ENCODE measurements at regions not wholly inside any gene's neighbourhood (a gene's known extent, or its start where the extent isn't known, plus 50 kb on each side); places are given as distances from the start of the nearest gene placed in this dataset.

DNA sequence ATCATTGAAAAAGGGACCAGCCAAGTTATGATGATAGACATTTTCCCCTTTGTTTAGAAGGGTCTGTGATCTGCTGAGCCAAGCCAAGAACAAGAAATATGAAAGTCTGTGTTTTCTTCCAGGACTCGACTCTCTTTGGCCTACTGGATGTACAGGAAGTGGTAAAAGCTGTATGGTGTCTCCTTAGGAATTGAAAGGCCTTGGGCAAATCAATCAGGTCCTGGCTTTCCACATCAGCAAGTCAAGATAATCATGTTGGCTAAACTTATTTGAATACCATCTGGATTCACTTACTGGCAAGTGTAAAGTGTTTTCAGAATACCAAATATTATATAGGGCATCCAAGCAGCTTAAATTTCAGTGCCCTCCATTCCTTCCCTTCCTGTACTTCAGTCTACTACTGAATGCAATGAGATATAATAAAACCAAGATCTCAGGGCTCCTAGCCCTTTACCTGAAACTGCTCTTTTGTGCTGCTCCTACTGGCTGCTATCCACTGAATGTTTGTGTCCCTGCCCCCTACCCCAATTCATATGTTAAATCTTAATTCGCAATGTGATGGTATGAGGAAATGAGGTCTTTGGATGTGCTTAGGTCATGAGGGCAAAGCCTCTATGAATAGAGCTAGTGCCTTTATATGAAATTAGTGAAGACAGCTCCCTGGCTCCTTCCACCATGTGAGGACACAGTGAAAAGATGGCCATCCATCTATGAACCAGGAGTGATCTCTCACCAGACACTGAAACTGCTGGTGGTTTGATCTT lies 578.0 kb downstream of the SPRY1 start:
- Mint-ChIP-seq H3K4me3 (ENCODE audit: unreplicated experiment) (no peak overlapping the region), H3K4me1 (ENCODE audit: low read depth, unreplicated experiment) (peaks cover 3% of the 10 kb centered on the region), H3K36me3 (ENCODE audit: low read depth, unreplicated experiment) (peaks cover 3% of the 10 kb centered on the region), H3K9me3 (ENCODE audit: unreplicated experiment) (peaks cover 5% of the 10 kb centered on the region), H3K27me3 (ENCODE audit: low read depth, unreplicated experiment) (no peaks in the 10 kb centered on the region), H3K27ac (ENCODE audit: unreplicated experiment) (no peak overlapping the region)
- no peaks in the 10 kb centered on the region for H3K9me3 ChIP-seq (ENCODE audit: insufficient read depth, low read depth, low read length)
- H3K27me3 ChIP-seq (ENCODE audit: insufficient read depth, low read length), result no peaks in the 10 kb centered on the region
- no peaks in the 10 kb centered on the region for H4K20me1 ChIP-seq (ENCODE audit: insufficient read depth, low read length)
- DNase-seq (ENCODE audit: low read depth), result peak; percentile 23
- H3K4me2 ChIP-seq (ENCODE audit: low read length), result no peak overlapping the region
- H3K27ac ChIP-seq (ENCODE audit: low read depth, low read length), result no peak overlapping the region
- H3K4me3 ChIP-seq (ENCODE audit: insufficient read depth, low read depth, low read length), result no peak overlapping the region
- H3K36me3 ChIP-seq (ENCODE audit: insufficient read depth, low read length), result no peaks in the 10 kb centered on the region
- H3K79me2 ChIP-seq (ENCODE audit: insufficient read depth, low read length), result no peaks in the 10 kb centered on the region
- no peak for TF ChIP-seq CTCF (IDR thresholded peaks at IDR 0.05; ENCODE audit: insufficient read depth, low read depth, low read length)
- no peak for TF ChIP-seq EZH2 (IDR thresholded peaks at IDR 0.05; ENCODE audit: insufficient read depth, low read length)
- no peak for FAIRE-seq
- no peak overlapping the region for H3K9ac ChIP-seq (ENCODE audit: low read length)
- no peak overlapping the region for H2AFZ ChIP-seq (ENCODE audit: low read depth, low read length)
- no peaks in the 10 kb centered on the region for H3K4me1 ChIP-seq (ENCODE audit: insufficient read depth, low read length)

DNA sequence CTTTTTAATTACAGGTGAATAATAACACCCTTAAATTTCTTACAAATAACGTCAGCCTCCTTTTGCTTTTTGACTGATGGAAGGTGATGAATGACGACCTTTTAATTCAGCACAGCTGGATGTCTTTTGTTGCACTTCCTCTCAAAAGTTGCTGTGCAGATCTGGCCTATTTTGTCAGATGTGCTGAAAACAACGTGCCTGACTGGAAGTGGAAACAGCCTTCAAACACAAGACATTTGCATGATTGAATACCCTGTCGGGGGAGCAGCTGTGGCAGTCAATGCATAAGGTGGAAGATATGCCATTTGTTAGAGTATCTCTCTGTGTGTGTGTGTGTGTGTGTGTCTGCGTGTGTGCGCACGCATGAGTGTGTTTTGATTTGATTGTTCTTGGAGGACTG lies 579.7 kb downstream of the SPRY1 start:
- FAIRE-seq, result no peak
- no peak overlapping the region for H3K27ac ChIP-seq (ENCODE audit: low read depth, low read length)

More for the DNA sequence above, 579.7 kb downstream of the SPRY1 start:
- no peaks in the 10 kb centered on the region for H3K9me3 ChIP-seq (ENCODE audit: insufficient read depth, low read depth, low read length)
- H3K27me3 ChIP-seq (ENCODE audit: insufficient read depth, low read length), result no peaks in the 10 kb centered on the region
- H3K4me1 Mint-ChIP-seq (ENCODE audit: low read depth, unreplicated experiment), result peaks cover 5% of the 10 kb centered on the region
- H3K4me1 ChIP-seq (ENCODE audit: insufficient read depth, low read length), result no peaks in the 10 kb centered on the region
- no peaks in the 10 kb centered on the region for H4K20me1 ChIP-seq (ENCODE audit: insufficient read depth, low read length)
- no peak for TF ChIP-seq EZH2 (IDR thresholded peaks at IDR 0.05; ENCODE audit: insufficient read depth, low read length)
- TF ChIP-seq CTCF (IDR thresholded peaks at IDR 0.05; ENCODE audit: insufficient read depth, low read depth, low read length), result no peak
- no peak overlapping the region for H3K9ac ChIP-seq (ENCODE audit: low read length)
- no peaks in the 10 kb centered on the region for H3K79me2 ChIP-seq (ENCODE audit: insufficient read depth, low read length)
- peaks cover 3% of the 10 kb centered on the region for H3K36me3 Mint-ChIP-seq (ENCODE audit: low read depth, unreplicated experiment)
- peak overlapping the region; percentile 41 for H3K27ac Mint-ChIP-seq (ENCODE audit: unreplicated experiment)
- H3K27me3 Mint-ChIP-seq (ENCODE audit: low read depth, unreplicated experiment), result no peaks in the 10 kb centered on the region
- peaks cover 2% of the 10 kb centered on the region for H3K9me3 Mint-ChIP-seq (ENCODE audit: unreplicated experiment)
- H3K4me3 Mint-ChIP-seq (ENCODE audit: unreplicated experiment), result no peak overlapping the region
- no peaks in the 10 kb centered on the region for H3K36me3 ChIP-seq (ENCODE audit: insufficient read depth, low read length)
- H2AFZ ChIP-seq (ENCODE audit: low read depth, low read length), result peak overlapping the region; percentile 54
- H3K4me2 ChIP-seq (ENCODE audit: low read length), result peak overlapping the region; percentile 6
- no peak overlapping the region for H3K4me3 ChIP-seq (ENCODE audit: insufficient read depth, low read depth, low read length)
- peak; percentile 69 for DNase-seq (ENCODE audit: low read depth)
